ENCODE measurements at regions not wholly inside any gene's neighbourhood (a gene's known extent, or its start where the extent isn't known, plus 50 kb on each side); places are given as distances from the start of the nearest gene placed in this dataset.

- peak overlapping the region in 2 of 4 donors; percentile 2 to 23 for H3K27ac ChIP-seq
- no peaks in the 10 kb centered on the region for H3K36me3 ChIP-seq
- peaks cover 0 to 21% (median 10%) of the 10 kb centered on the region in 3 donors for H3K4me1 ChIP-seq
- TF ChIP-seq CTCF (IDR thresholded peaks at IDR 0.05), result no peak
- peak in 3 of 6 donors; percentile 18 to 36 (median 31) for DNase-seq
- no peak overlapping the region for H3K4me3 ChIP-seq
- 42 to 54% methylated on average over 7 of the region's 7 CpGs for WGBS, 2 donors
- no peak for FAIRE-seq
- intact Hi-C loops (cut with DNase I), result no loop called here
- no peaks in the 10 kb centered on the region for H3K9me3 ChIP-seq
- H3K27me3 ChIP-seq, result no peaks in the 10 kb centered on the region
- peak; percentile 82 to 86 (median 84) for ATAC-seq
These were observed 175.4 kb upstream of the RFC3 start for GRCh38 chr13:33642374-33643065.

- DNase-seq (no peak), ATAC-seq (peak in 3 of 4 donors; percentile 7 to 17 (median 13)), FAIRE-seq (no peak)
- peak overlapping the region in 1 of 4 donors; percentile 5 for H3K27ac ChIP-seq
- no peaks in the 10 kb centered on the region for H3K27me3 ChIP-seq
- no peaks in the 10 kb centered on the region for H3K9me3 ChIP-seq
- 82 to 86% methylated on average over 8 of the region's 8 CpGs for WGBS, 2 donors
- TF ChIP-seq CTCF (IDR thresholded peaks at IDR 0.05), result no peak
- intact Hi-C loops (cut with DNase I), result no loop called here
- H3K4me3 ChIP-seq, result no peak overlapping the region
- H3K36me3 ChIP-seq, result no peaks in the 10 kb centered on the region
- H3K4me1 ChIP-seq, result peaks cover 0 to 21% (median 10%) of the 10 kb centered on the region in 3 donors
These were observed 173.1 kb upstream of the RFC3 start for GRCh38 chr13:33644581-33645543.

GRCh38 chr13:33645591-33646554 lies 172.1 kb upstream of the RFC3 start:
- DNase-seq (no peak), FAIRE-seq (no peak), ATAC-seq (no peak)
- WGBS, 2 donors, result 69 to 79% methylated on average over 10 of the region's 10 CpGs
- no peak overlapping the region for H3K4me3 ChIP-seq
- no peak overlapping the region for H3K27ac ChIP-seq
- intact Hi-C loops (cut with DNase I), result no loop called here
- no peaks in the 10 kb centered on the region for H3K36me3 ChIP-seq
- H3K9me3 ChIP-seq, result no peaks in the 10 kb centered on the region
- no peak for TF ChIP-seq CTCF (IDR thresholded peaks at IDR 0.05)
- H3K27me3 ChIP-seq, result no peaks in the 10 kb centered on the region
- peaks cover 0 to 16% (median 10%) of the 10 kb centered on the region in 3 donors for H3K4me1 ChIP-seq

- Histone ChIP-seq H3K36me3 (no peaks in the 10 kb centered on the region), H3K27me3 (no peaks in the 10 kb centered on the region), H3K27ac (no peak overlapping the region), H3K4me1 (no peaks in the 10 kb centered on the region), H3K9me3 (no peaks in the 10 kb centered on the region), H3K4me3 (no peak overlapping the region)
- ATAC-seq (peak in 1 of 4 donors; percentile 50), FAIRE-seq (no peak), DNase-seq (no peak)
- intact Hi-C loops (cut with DNase I), result no loop called here
- no peak for TF ChIP-seq CTCF (IDR thresholded peaks at IDR 0.05)
- WGBS, 2 donors, result 79 to 80% methylated on average over 5 of the region's 5 CpGs
These were observed 168.6 kb upstream of the RFC3 start for GRCh38 chr13:33649212-33649878.

All from pancreas (tissue), 10 donors.